ENCODE measurements at regions not wholly inside any gene's neighbourhood (a gene's known extent, or its start where the extent isn't known, plus 50 kb on each side); places are given as distances from the start of the nearest gene placed in this dataset.

- H3K4me3 ChIP-seq (ENCODE audit: low read depth, low read length): no peak overlapping the region
- TF ChIP-seq, protein P1, sequence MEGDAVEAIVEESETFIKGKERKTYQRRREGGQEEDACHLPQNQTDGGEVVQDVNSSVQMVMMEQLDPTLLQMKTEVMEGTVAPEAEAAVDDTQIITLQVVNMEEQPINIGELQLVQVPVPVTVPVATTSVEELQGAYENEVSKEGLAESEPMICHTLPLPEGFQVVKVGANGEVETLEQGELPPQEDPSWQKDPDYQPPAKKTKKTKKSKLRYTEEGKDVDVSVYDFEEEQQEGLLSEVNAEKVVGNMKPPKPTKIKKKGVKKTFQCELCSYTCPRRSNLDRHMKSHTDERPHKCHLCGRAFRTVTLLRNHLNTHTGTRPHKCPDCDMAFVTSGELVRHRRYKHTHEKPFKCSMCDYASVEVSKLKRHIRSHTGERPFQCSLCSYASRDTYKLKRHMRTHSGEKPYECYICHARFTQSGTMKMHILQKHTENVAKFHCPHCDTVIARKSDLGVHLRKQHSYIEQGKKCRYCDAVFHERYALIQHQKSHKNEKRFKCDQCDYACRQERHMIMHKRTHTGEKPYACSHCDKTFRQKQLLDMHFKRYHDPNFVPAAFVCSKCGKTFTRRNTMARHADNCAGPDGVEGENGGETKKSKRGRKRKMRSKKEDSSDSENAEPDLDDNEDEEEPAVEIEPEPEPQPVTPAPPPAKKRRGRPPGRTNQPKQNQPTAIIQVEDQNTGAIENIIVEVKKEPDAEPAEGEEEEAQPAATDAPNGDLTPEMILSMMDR (IDR thresholded peaks at IDR 0.05; ENCODE audit: low read depth, low read length): no peak
Measured at GRCh38 chr4:189279188-189279587, 661.5 kb upstream of the FRG1 start.

DNA sequence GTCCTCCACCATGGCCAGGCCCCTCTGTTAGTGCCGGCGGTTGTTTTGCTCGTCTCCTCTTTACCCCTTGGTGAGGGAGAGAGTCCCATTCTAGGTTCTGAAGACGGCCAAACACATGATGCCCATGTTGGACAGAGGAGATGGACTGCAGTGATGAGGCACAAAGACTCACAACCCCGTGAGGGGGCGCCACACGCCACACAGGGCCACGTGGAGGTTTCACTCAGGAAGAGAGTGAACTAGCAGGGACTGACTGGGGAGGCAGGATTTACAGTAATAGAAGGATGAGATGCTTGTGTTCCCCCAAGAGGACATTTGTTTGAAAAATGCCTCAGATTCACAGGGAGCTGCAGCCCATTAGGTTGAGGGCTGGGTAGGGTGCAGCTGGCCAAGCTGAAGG, 655.3 kb upstream of the FRG1 start:
- TF ChIP-seq, protein P1 (IDR thresholded peaks at IDR 0.05; ENCODE audit: low read depth, low read length): no peak
- H3K4me3 ChIP-seq (ENCODE audit: low read depth, low read length): no peak overlapping the region

DNA sequence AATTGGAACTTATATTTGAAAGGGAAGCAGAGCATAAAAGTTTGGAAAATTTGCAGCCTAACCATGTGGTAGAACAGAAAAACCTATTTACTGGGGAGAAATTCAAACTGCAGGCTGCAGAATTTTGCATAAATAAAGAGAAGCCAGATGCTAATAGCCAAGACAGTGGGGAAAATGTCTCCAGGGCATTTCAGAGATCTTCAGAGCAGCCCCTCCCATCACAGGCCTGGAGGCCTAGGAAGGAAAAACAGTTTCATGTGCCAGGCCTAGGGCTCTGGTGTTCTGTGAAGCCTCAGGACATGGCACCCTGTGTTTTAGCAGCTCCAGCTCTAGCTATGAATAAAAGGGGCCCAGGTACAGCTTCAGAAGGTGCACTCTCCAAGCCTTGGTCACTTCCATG, 648.7 kb upstream of the FRG1 start:
- TF ChIP-seq, protein P1 (IDR thresholded peaks at IDR 0.05; ENCODE audit: low read depth, low read length): no peak

DNA sequence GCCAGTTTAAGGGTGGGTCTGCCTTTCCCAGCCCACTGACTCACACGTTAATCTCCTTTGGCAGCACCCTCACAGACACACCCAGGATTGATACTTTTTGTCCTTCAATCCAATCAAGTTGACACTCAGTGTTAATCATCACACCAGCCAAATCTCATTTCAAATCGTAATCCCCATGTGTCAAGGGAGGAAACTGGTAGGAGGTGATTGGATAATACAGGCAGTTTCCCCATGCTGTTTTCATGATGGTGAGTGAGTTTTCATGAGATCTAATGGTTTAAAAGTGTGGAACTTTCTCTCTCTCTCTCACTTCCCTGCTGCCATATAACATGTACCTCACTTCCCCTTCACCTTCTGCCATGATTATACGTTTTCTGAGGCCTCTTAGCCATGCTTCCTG, 647.2 kb upstream of the FRG1 start:
- H3K4me3 ChIP-seq (ENCODE audit: low read depth, low read length): no peak overlapping the region
- TF ChIP-seq, protein P1 (IDR thresholded peaks at IDR 0.05; ENCODE audit: low read depth, low read length): no peak

More for the DNA sequence above, 648.7 kb upstream of the FRG1 start:
- H3K4me3 ChIP-seq (ENCODE audit: low read depth, low read length): no peak overlapping the region

DNA sequence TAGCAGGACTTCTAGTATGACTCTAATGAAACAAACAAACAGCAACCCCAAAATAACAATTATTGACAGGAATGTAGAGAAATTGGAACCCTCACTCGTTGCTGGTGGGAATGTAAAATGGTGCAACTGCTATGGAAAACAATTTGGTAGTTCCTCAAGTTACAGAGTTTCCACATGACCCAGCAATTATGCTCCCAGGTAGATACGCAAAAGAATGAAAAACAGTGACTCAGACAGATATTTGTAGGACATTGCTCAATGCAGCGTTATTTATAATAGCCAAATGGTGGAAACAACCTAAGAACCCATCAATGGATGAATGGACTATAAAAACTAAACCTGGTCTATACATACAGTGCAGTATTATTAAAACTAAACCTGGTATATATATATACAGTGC, 646.1 kb upstream of the FRG1 start:
- TF ChIP-seq, protein P1 (IDR thresholded peaks at IDR 0.05; ENCODE audit: low read depth, low read length): no peak
- no peak overlapping the region for H3K4me3 ChIP-seq (ENCODE audit: low read depth, low read length)

GRCh38 chr4:189299706-189300105, 641.0 kb upstream of the FRG1 start:
- H3K4me3 ChIP-seq (ENCODE audit: low read depth, low read length): no peak overlapping the region
- TF ChIP-seq, protein P1 (IDR thresholded peaks at IDR 0.05; ENCODE audit: low read depth, low read length): no peak

DNA sequence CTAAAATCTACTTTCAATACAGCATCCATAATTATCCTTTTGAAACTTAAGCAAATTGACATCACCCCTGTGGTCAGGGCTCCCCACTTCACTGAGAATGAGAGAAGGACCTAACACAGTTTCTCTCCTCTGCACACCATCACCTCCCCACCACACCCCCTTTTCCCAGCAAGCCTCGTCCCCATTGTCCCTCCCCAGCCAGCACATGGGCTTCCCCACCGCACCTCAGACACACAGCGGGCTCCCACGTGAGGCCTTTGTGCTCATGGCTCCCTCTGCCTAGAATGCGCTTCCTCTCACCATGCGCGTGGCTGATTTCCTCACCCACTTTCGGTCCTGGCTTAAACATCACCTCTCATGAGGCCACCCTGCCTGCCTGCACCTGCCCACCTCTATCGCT, 639.0 kb upstream of the FRG1 start:
- no peak overlapping the region for H3K4me3 ChIP-seq (ENCODE audit: low read depth, low read length)
- TF ChIP-seq, protein P1 (IDR thresholded peaks at IDR 0.05; ENCODE audit: low read depth, low read length): no peak

Data from WI38 (cell line).